ENCODE measurements at regions not wholly inside any gene's neighbourhood (a gene's known extent, or its start where the extent isn't known, plus 50 kb on each side); places are given as distances from the start of the nearest gene placed in this dataset.

GRCh38 chr3:27927882-27928281, 205.8 kb upstream of the EOMES start:
- TF ChIP-seq, protein P1, sequence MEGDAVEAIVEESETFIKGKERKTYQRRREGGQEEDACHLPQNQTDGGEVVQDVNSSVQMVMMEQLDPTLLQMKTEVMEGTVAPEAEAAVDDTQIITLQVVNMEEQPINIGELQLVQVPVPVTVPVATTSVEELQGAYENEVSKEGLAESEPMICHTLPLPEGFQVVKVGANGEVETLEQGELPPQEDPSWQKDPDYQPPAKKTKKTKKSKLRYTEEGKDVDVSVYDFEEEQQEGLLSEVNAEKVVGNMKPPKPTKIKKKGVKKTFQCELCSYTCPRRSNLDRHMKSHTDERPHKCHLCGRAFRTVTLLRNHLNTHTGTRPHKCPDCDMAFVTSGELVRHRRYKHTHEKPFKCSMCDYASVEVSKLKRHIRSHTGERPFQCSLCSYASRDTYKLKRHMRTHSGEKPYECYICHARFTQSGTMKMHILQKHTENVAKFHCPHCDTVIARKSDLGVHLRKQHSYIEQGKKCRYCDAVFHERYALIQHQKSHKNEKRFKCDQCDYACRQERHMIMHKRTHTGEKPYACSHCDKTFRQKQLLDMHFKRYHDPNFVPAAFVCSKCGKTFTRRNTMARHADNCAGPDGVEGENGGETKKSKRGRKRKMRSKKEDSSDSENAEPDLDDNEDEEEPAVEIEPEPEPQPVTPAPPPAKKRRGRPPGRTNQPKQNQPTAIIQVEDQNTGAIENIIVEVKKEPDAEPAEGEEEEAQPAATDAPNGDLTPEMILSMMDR (IDR thresholded peaks at IDR 0.05 in 2 of 3, conservative IDR thresholded peaks at IDR 0.05 in 1 of 3; ENCODE audit: borderline replicate concordance in 1 of 3, insufficient read depth in 1 of 3, low read depth in 2 of 3, low read length in 2 of 3), result no peak
- TF ChIP-seq CBX3 (IDR thresholded peaks at IDR 0.05; ENCODE audit: low read depth), result no peak
- TF ChIP-seq, protein P2, sequence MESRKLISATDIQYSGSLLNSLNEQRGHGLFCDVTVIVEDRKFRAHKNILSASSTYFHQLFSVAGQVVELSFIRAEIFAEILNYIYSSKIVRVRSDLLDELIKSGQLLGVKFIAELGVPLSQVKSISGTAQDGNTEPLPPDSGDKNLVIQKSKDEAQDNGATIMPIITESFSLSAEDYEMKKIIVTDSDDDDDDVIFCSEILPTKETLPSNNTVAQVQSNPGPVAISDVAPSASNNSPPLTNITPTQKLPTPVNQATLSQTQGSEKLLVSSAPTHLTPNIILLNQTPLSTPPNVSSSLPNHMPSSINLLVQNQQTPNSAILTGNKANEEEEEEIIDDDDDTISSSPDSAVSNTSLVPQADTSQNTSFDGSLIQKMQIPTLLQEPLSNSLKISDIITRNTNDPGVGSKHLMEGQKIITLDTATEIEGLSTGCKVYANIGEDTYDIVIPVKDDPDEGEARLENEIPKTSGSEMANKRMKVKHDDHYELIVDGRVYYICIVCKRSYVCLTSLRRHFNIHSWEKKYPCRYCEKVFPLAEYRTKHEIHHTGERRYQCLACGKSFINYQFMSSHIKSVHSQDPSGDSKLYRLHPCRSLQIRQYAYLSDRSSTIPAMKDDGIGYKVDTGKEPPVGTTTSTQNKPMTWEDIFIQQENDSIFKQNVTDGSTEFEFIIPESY (IDR thresholded peaks at IDR 0.05; ENCODE audit: extremely low read depth, insufficient replicate concordance, low read length), result no peak
- no peak for TF ChIP-seq EZH2 (IDR thresholded peaks at IDR 0.05)
- no peak for TF ChIP-seq SIN3A (IDR thresholded peaks at IDR 0.05; ENCODE audit: low read depth)
- no peak for TF ChIP-seq JUND (IDR thresholded peaks at IDR 0.05)
- no peak for TF ChIP-seq POLR2AphosphoS5 (IDR thresholded peaks at IDR 0.05; ENCODE audit: low read depth, low read length)
- TF ChIP-seq SP1 (IDR thresholded peaks at IDR 0.05; ENCODE audit: low read depth), result no peak
- no peak for TF ChIP-seq TCF7L2 (IDR thresholded peaks at IDR 0.05; ENCODE audit: borderline replicate concordance, extremely low read depth, insufficient read depth, insufficient read length)
- TF ChIP-seq POLR2A (IDR thresholded peaks at IDR 0.05; ENCODE audit: borderline replicate concordance, extremely low read depth, insufficient read depth, insufficient read length), result no peak
- no peak for TF ChIP-seq EZH2phosphoT487 (IDR thresholded peaks at IDR 0.05; ENCODE audit: borderline replicate concordance)
- no peak for TF ChIP-seq CEBPB (IDR thresholded peaks at IDR 0.05; ENCODE audit: low read depth)
- TF ChIP-seq, protein P3, sequence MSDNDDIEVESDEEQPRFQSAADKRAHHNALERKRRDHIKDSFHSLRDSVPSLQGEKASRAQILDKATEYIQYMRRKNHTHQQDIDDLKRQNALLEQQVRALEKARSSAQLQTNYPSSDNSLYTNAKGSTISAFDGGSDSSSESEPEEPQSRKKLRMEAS (IDR thresholded peaks at IDR 0.05), result no peak
- no peak for TF ChIP-seq RAD21 (IDR thresholded peaks at IDR 0.05; ENCODE audit: low read depth)
